HFFc6 (cell line): ENCODE measurements at regions not wholly inside any gene's neighbourhood (a gene's known extent, or its start where the extent isn't known, plus 50 kb on each side); places are given as distances from the start of the nearest gene placed in this dataset.

Experiments
- DNase-seq: peaks from one replicate; pipeline ENCODE4 v3.0.0-alpha.2; 2018
- H3K27ac Mint-ChIP-seq: 2 replicates; pipeline ENCODE4 v1.8.0; 2020; ENCODE audit warnings: mild to moderate bottlenecking, mixed read lengths
- H3K27me3 Mint-ChIP-seq: 2 replicates; pipeline ENCODE4 v1.8.0; 2021; ENCODE audit warnings: mild to moderate bottlenecking, moderate library complexity, mixed read lengths; ENCODE audit not compliant: insufficient read depth
- H3K36me3 Mint-ChIP-seq: 2 replicates; pipeline ENCODE4 v1.8.0; 2021; ENCODE audit warnings: low read depth, mixed read lengths
- H3K4me1 Mint-ChIP-seq: 2 replicates; pipeline ENCODE4 v1.8.0; 2020; ENCODE audit warnings: low read depth, mixed read lengths
- H3K4me3 Mint-ChIP-seq: 2 replicates; pipeline ENCODE4 v1.8.0; 2020; ENCODE audit warnings: mild to moderate bottlenecking, moderate library complexity, mixed read lengths
- H3K9me3 Mint-ChIP-seq: 2 replicates; pipeline ENCODE4 v1.8.0; 2020; ENCODE audit warnings: mild to moderate bottlenecking, mixed read lengths
- TF ChIP-seq, protein P1 (sequence below): fragments of 200-600 bp; sonication (generic); IDR thresholded peaks from 2 replicates; pipeline ENCODE4 v1.5.0; 2021; ENCODE audit warnings: antibody characterized with exemption, mild to moderate bottlenecking

DNA sequence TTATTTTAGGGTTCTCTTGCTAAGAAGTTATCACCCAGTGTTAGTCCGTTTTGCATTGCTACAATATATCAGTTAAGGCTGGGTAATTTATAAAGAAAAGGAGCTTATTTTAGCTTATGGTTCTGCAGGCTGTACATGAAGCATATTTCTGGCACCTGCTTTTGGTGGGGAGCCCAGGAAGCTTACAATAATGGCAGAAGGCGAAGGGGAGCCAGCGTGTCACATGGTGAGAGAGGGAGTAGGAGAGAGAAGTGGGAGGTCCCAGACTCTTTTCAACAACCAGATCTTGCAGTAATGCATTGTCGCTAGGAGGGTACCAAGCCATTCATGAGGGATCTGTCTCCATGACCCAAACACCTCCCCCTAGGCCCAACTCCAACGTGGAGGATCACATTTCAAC, 688.8 kb upstream of the PIK3C3 start:
- Mint-ChIP-seq H3K9me3 (peaks cover 6% of the 10 kb centered on the region), H3K4me3 (no peak overlapping the region), H3K4me1 (no peaks in the 10 kb centered on the region), H3K27me3 (no peaks in the 10 kb centered on the region), H3K36me3 (no peaks in the 10 kb centered on the region), H3K27ac (no peak overlapping the region)
- TF ChIP-seq, protein P1, sequence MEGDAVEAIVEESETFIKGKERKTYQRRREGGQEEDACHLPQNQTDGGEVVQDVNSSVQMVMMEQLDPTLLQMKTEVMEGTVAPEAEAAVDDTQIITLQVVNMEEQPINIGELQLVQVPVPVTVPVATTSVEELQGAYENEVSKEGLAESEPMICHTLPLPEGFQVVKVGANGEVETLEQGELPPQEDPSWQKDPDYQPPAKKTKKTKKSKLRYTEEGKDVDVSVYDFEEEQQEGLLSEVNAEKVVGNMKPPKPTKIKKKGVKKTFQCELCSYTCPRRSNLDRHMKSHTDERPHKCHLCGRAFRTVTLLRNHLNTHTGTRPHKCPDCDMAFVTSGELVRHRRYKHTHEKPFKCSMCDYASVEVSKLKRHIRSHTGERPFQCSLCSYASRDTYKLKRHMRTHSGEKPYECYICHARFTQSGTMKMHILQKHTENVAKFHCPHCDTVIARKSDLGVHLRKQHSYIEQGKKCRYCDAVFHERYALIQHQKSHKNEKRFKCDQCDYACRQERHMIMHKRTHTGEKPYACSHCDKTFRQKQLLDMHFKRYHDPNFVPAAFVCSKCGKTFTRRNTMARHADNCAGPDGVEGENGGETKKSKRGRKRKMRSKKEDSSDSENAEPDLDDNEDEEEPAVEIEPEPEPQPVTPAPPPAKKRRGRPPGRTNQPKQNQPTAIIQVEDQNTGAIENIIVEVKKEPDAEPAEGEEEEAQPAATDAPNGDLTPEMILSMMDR: no peak
- no peak for DNase-seq

DNA sequence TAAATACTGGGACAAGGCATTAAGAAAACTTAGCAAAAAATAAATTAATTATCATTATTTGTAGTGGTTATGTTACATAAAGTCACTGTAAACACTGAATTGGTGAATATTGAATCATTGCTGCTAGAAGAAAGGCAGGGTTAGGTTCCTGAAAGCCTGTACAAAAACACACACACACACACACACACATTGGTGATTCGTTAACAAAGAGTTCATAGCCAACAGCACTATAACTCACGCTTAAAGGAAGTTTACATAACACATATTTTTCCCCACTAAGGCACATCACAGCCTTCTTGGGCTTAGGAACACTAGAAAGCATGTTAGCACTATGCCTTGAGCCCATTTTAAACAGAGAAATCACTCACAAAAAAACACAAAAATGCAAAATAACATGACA, 690.0 kb upstream of the PIK3C3 start:
- DNase-seq: no peak
- H3K36me3 Mint-ChIP-seq: no peaks in the 10 kb centered on the region
- H3K9me3 Mint-ChIP-seq: peaks cover 6% of the 10 kb centered on the region
- H3K4me1 Mint-ChIP-seq: no peaks in the 10 kb centered on the region
- no peaks in the 10 kb centered on the region for H3K27me3 Mint-ChIP-seq
- no peak overlapping the region for H3K27ac Mint-ChIP-seq
- no peak overlapping the region for H3K4me3 Mint-ChIP-seq
- TF ChIP-seq, protein P1: no peak

DNA sequence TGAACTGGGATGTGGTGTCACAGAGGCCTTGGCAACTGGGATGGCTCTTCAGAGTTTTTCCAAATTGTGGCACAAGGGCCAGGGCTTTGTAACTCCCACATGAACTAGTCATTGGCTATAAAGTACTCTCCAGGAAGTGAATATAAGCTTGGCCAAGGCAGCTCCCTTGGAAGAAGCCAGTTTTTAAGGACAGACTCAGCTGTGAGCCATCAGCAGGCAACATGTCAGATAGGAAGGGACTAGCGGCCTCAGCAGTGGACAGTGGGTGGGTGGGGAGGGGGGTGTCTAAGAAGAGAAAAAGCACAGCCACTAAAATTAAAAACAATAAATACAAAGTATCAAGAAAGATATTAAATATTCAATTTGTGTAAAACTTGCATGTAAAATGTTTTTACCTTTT, 691.1 kb upstream of the PIK3C3 start:
- no peaks in the 10 kb centered on the region for H3K36me3 Mint-ChIP-seq
- no peak overlapping the region for H3K27ac Mint-ChIP-seq
- no peak overlapping the region for H3K4me3 Mint-ChIP-seq
- no peaks in the 10 kb centered on the region for H3K4me1 Mint-ChIP-seq
- no peak for DNase-seq
- TF ChIP-seq, protein P1: no peak
- H3K27me3 Mint-ChIP-seq: no peaks in the 10 kb centered on the region; the same call in 1 of the 2 replicates
- H3K9me3 Mint-ChIP-seq: peaks cover 6% of the 10 kb centered on the region

DNA sequence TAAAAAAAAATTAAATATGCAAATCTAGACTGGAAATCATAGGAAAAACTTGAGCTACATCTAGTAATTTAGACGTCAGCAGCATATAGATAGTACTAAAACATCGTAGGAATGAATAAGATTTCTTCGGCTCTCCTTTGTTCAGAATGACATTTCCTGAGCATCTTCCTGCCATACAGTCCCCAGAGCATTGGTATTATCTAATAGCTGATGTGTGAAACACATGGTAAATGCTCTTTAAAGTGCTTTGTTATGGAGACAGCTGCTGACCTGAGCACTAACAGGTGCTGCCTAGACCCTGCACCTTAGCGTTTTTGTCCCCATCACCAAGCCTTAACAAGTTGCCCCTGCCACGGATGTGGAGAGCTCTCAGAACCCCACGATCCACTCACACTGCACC, 692.3 kb upstream of the PIK3C3 start:
- no peak overlapping the region for H3K27ac Mint-ChIP-seq
- H3K9me3 Mint-ChIP-seq: peaks cover 6% of the 10 kb centered on the region
- no peak overlapping the region for H3K4me3 Mint-ChIP-seq
- TF ChIP-seq, protein P1: no peak
- DNase-seq: no peak
- H3K36me3 Mint-ChIP-seq: no peaks in the 10 kb centered on the region
- no peaks in the 10 kb centered on the region for H3K4me1 Mint-ChIP-seq
- no peaks in the 10 kb centered on the region; the same call in 1 of the 2 replicates for H3K27me3 Mint-ChIP-seq

- TF ChIP-seq, protein P1: no peak
- no peaks in the 10 kb centered on the region for H3K4me1 Mint-ChIP-seq
Observed at GRCh38 chr18:41244591-41245037, 710.4 kb upstream of the PIK3C3 start.

GRCh38 chr18:41237317-41237716, 717.7 kb upstream of the PIK3C3 start:
- no peaks in the 10 kb centered on the region for H3K36me3 Mint-ChIP-seq
- 0 out of 2 replicates have a peak, but pooled peaks cover 5% of the 10 kb centered on the region for H3K9me3 Mint-ChIP-seq
- DNase-seq: no peak
- no peaks in the 10 kb centered on the region for H3K27me3 Mint-ChIP-seq
- H3K27ac Mint-ChIP-seq: no peak overlapping the region
- TF ChIP-seq, protein P1: no peak
- no peak overlapping the region for H3K4me3 Mint-ChIP-seq
- H3K4me1 Mint-ChIP-seq: no peaks in the 10 kb centered on the region

More at GRCh38 chr18:41244591-41245037, 710.4 kb upstream of the PIK3C3 start:
- Mint-ChIP-seq H3K27me3 (no peaks in the 10 kb centered on the region), H3K4me3 (no peak overlapping the region), H3K9me3 (peaks cover 11% of the 10 kb centered on the region; the same call in 1 of the 2 replicates), H3K27ac (no peak overlapping the region), H3K36me3 (no peaks in the 10 kb centered on the region)
- DNase-seq: no peak
